ENCODE measurements at regions not wholly inside any gene's neighbourhood (a gene's known extent, or its start where the extent isn't known, plus 50 kb on each side); places are given as distances from the start of the nearest gene placed in this dataset.

GRCh38 chr2:102971701-102972100, 209.9 kb downstream of the TMEM182 start:
- no peak for DNase-seq
- in situ Hi-C loops (cut with MboI), result no loop called here

GRCh38 chr2:102975996-102976975, 214.5 kb downstream of the TMEM182 start:
- Histone ChIP-seq H3K27me3 (replicated peaks; ENCODE audit: insufficient read depth) (peaks cover 5% of the 10 kb centered on the region; the same call in 1 of the 2 replicates), H2AFZ (no peak overlapping the region), H3K27ac (no peak overlapping the region), H3K36me3 (ENCODE audit: low read depth) (no peaks in the 10 kb centered on the region), H3K4me2 (ENCODE audit: unreplicated experiment) (no peak overlapping the region), H3K9ac (no peak overlapping the region), H3F3A (ENCODE audit: insufficient read depth) (no peaks in the 10 kb centered on the region), H3K9me2 (ENCODE audit: insufficient read depth) (no peaks in the 10 kb centered on the region), H4K20me1 (ENCODE audit: insufficient read depth) (no peaks in the 10 kb centered on the region), H3K4me3 (no peak overlapping the region), H3K79me2 (ENCODE audit: insufficient read depth) (no peaks in the 10 kb centered on the region), H3K4me1 (ENCODE audit: insufficient read depth) (no peaks in the 10 kb centered on the region), H3K9me3 (ENCODE audit: low read depth) (no peaks in the 10 kb centered on the region)
- peak; percentile 29 for DNase-seq
- 22 to 23% methylated on average over 8 of the region's 8 CpGs for WGBS, 2 experiments (ENCODE audit: low coverage in 1 of 2, low lambda C conversion rate in 2 of 2, missing lambda C conversion rate in 2 of 2)
- TF ChIP-seq EZH2 (IDR thresholded peaks at IDR 0.05; ENCODE audit: insufficient read depth, poor library complexity, severe bottlenecking), result no peak
- TF ChIP-seq EZH2phosphoT487 (IDR thresholded peaks at IDR 0.05; ENCODE audit: insufficient read depth, low read depth), result no peak
- in situ Hi-C loops (cut with MboI), result no loop called here

More at GRCh38 chr2:102971701-102972100, 209.9 kb downstream of the TMEM182 start:
- Histone ChIP-seq H3K27ac (no peak overlapping the region), H4K20me1 (ENCODE audit: insufficient read depth) (no peaks in the 10 kb centered on the region), H3K9ac (no peak overlapping the region), H3K9me2 (ENCODE audit: insufficient read depth) (no peaks in the 10 kb centered on the region), H3K79me2 (ENCODE audit: insufficient read depth) (no peaks in the 10 kb centered on the region), H3F3A (ENCODE audit: insufficient read depth) (no peaks in the 10 kb centered on the region), H2AFZ (no peak overlapping the region), H3K4me2 (ENCODE audit: unreplicated experiment) (no peak overlapping the region), H3K4me3 (no peak overlapping the region), H3K36me3 (ENCODE audit: low read depth) (no peaks in the 10 kb centered on the region), H3K4me1 (ENCODE audit: insufficient read depth) (peaks cover 7% of the 10 kb centered on the region), H3K27me3 (replicated peaks; ENCODE audit: insufficient read depth) (no peaks in the 10 kb centered on the region), H3K9me3 (ENCODE audit: low read depth) (no peaks in the 10 kb centered on the region)
- WGBS, 2 experiments (ENCODE audit: low coverage in 1 of 2, low lambda C conversion rate in 2 of 2, missing lambda C conversion rate in 2 of 2), result 51 to 54% methylated on average over 6 of the region's 6 CpGs
- TF ChIP-seq EZH2 (IDR thresholded peaks at IDR 0.05; ENCODE audit: insufficient read depth, poor library complexity, severe bottlenecking) (no peak), EZH2phosphoT487 (IDR thresholded peaks at IDR 0.05; ENCODE audit: insufficient read depth, low read depth) (no peak)

GRCh38 chr2:102977426-102978090, 215.7 kb downstream of the TMEM182 start:
- Histone ChIP-seq H3K27ac (no peak overlapping the region), H3K79me2 (ENCODE audit: insufficient read depth) (no peaks in the 10 kb centered on the region), H3K36me3 (ENCODE audit: low read depth) (no peaks in the 10 kb centered on the region), H2AFZ (no peak overlapping the region), H3K9ac (no peak overlapping the region), H3K4me3 (no peak overlapping the region), H3K4me2 (ENCODE audit: unreplicated experiment) (no peak overlapping the region), H3K9me3 (ENCODE audit: low read depth) (no peaks in the 10 kb centered on the region), H3K27me3 (replicated peaks; ENCODE audit: insufficient read depth) (peaks cover 5% of the 10 kb centered on the region; the same call in 1 of the 2 replicates), H4K20me1 (ENCODE audit: insufficient read depth) (no peaks in the 10 kb centered on the region), H3K4me1 (ENCODE audit: insufficient read depth) (no peaks in the 10 kb centered on the region), H3K9me2 (ENCODE audit: insufficient read depth) (no peaks in the 10 kb centered on the region), H3F3A (ENCODE audit: insufficient read depth) (no peaks in the 10 kb centered on the region)
- 8 to 12% methylated on average over 2 of the region's 2 CpGs for WGBS, 2 experiments (ENCODE audit: low coverage in 1 of 2, low lambda C conversion rate in 2 of 2, missing lambda C conversion rate in 2 of 2)
- TF ChIP-seq EZH2 (IDR thresholded peaks at IDR 0.05; ENCODE audit: insufficient read depth, poor library complexity, severe bottlenecking), result no peak
- TF ChIP-seq EZH2phosphoT487 (IDR thresholded peaks at IDR 0.05; ENCODE audit: insufficient read depth, low read depth), result no peak
- no peak for DNase-seq
- in situ Hi-C loops (cut with MboI), result no loop called here

- TF ChIP-seq EZH2 (IDR thresholded peaks at IDR 0.05; ENCODE audit: insufficient read depth, poor library complexity, severe bottlenecking) (no peak), EZH2phosphoT487 (IDR thresholded peaks at IDR 0.05; ENCODE audit: insufficient read depth, low read depth) (no peak)
- in situ Hi-C loops (cut with MboI), result no loop called here
- no peaks in the 10 kb centered on the region for H3K79me2 ChIP-seq (ENCODE audit: insufficient read depth)
- H3K27ac ChIP-seq, result no peak overlapping the region
- H3K36me3 ChIP-seq (ENCODE audit: low read depth), result no peaks in the 10 kb centered on the region
- no peaks in the 10 kb centered on the region for H3K4me1 ChIP-seq (ENCODE audit: insufficient read depth)
- H3K4me2 ChIP-seq (ENCODE audit: unreplicated experiment), result no peak overlapping the region
- H3K9me2 ChIP-seq (ENCODE audit: insufficient read depth), result no peaks in the 10 kb centered on the region
- whole genome bisulfite sequencing, 2 experiments (ENCODE audit: low coverage in 1 of 2, low lambda C conversion rate in 2 of 2, missing lambda C conversion rate in 2 of 2), result 51 to 59% methylated on average over 3 of the region's 3 CpGs
- H3K4me3 ChIP-seq, result no peak overlapping the region
- no peaks in the 10 kb centered on the region for H3F3A ChIP-seq (ENCODE audit: insufficient read depth)
- no peak overlapping the region for H2AFZ ChIP-seq
- peaks cover 5% of the 10 kb centered on the region; the same call in 1 of the 2 replicates for H3K27me3 ChIP-seq (replicated peaks; ENCODE audit: insufficient read depth)
- no peaks in the 10 kb centered on the region for H4K20me1 ChIP-seq (ENCODE audit: insufficient read depth)
- no peaks in the 10 kb centered on the region for H3K9me3 ChIP-seq (ENCODE audit: low read depth)
- no peak overlapping the region for H3K9ac ChIP-seq
- no peak for DNase-seq
These were observed 216.3 kb downstream of the TMEM182 start for GRCh38 chr2:102978091-102978490.

Measured in GM23248 (cell line).